Gastroesophageal sphincter (tissue), 4 donors: ENCODE measurements at regions not wholly inside any gene's neighbourhood (a gene's known extent, or its start where the extent isn't known, plus 50 kb on each side); places are given as distances from the start of the nearest gene placed in this dataset.

Source experiments
- ATAC-seq: fragments of 150-250 bp; one replicate; pipeline ENCODE4 v1.9.1; 2016; ENCODE audit warnings: mild to moderate bottlenecking, moderate library complexity
- H3K27ac ChIP-seq, 4 donors: fragments of 200-600 bp; sonication (generic) in 3 of 4; 1 replicate in 3 of 4; 2 replicates in 1 of 4; pipeline ENCODE4 v1.5.1; 2016 to 2019
- H3K27me3 ChIP-seq: fragments of 200-600 bp; sonication (generic); one replicate; pipeline ENCODE4 v1.5.1; 2019
- H3K36me3 ChIP-seq, 2 donors: fragments of 200-600 bp; sonication (generic); one replicate each; pipeline ENCODE4 v1.5.1; 2019; ENCODE audit warnings: control low read depth in 1 of 2
- H3K4me1 ChIP-seq, 3 donors: fragments of 200-600 bp; sonication (generic); 1 replicate in 2 of 3; 2 replicates in 1 of 3; pipeline ENCODE4 v1.5.1; 2016 to 2019; ENCODE audit warnings: control low read depth in 2 of 3
- H3K4me3 ChIP-seq, 2 donors: fragments of 200-600 bp; sonication (generic); one replicate each; pipeline ENCODE4 v1.5.1; 2019; ENCODE audit warnings: mild to moderate bottlenecking in 1 of 2, moderate library complexity in 1 of 2
- H3K9me3 ChIP-seq, 3 donors: fragments of 200-600 bp; sonication (generic); one replicate each; pipeline ENCODE4 v1.5.1; 2017 to 2019; ENCODE audit warnings: control low read depth in 2 of 3
- EP300 ChIP-seq: sonication (generic); formaldehyde crosslinking; IDR thresholded peaks from one replicate; pipeline ENCODE4 v1.6.1; 2017; ENCODE audit warnings: antibody characterized with exemption, mild to moderate bottlenecking
- POLR2A ChIP-seq, 2 donors: fragments of 450-650 bp; IDR thresholded peaks; one replicate each; pipeline ENCODE4 v1.6.1; 2017; ENCODE audit warnings: antibody characterized with exemption in 2 of 2, mild to moderate bottlenecking in 2 of 2, moderate library complexity in 1 of 2
- POLR2AphosphoS5 ChIP-seq: sonication (generic); formaldehyde crosslinking; IDR thresholded peaks from one replicate; pipeline ENCODE4 v1.6.1; 2017; ENCODE audit warnings: antibody characterized with exemption
- WGBS, 2 donors: methylation state at CpG; one replicate each; pipeline ENCODE4 v1.1.5; 2018; ENCODE audit warnings: low coverage in 1 of 2; 5-methylcytosine and 5-hydroxymethylcytosine counted together
- TF ChIP-seq, protein P1 (sequence below), 4 experiments: fragments of 200-600 bp in 2 of 4; fragments of 450-650 bp in 2 of 4; sonication (generic) in 1 of 4; IDR thresholded peaks; one replicate each; pipeline ENCODE4 v1.5.1; 2017 to 2019; ENCODE audit warnings: antibody characterized with exemption in 4 of 4, mild to moderate bottlenecking in 2 of 4, moderate library complexity in 2 of 4

DNA sequence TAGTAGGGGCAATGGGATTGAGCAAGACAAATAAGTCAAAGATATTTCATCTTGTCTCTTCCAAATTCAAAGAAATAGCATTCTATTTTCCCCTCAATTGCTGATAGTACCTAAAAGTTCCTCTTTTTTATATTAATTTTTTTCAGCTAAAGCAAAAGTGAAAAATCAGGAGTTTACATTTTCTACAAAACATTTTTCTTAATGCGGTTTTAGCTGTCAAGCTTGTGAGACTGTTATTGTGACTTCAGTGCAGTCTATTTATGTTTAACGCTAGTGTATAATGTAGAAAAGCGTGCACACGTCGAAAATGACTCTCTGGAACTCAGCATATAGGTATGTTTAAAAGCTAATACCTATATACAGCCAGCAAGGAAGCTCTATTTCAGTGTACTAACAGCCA lies 119.8 kb downstream of the BTBD3 start:
- no peak overlapping the region for H3K27ac ChIP-seq
- H3K9me3 ChIP-seq = no peaks in the 10 kb centered on the region
- no peak for ATAC-seq
- WGBS, 2 donors = 31 to 35% methylated on average over 5 of the region's 5 CpGs
- H3K4me3 ChIP-seq = no peak overlapping the region
- TF ChIP-seq, protein P1, sequence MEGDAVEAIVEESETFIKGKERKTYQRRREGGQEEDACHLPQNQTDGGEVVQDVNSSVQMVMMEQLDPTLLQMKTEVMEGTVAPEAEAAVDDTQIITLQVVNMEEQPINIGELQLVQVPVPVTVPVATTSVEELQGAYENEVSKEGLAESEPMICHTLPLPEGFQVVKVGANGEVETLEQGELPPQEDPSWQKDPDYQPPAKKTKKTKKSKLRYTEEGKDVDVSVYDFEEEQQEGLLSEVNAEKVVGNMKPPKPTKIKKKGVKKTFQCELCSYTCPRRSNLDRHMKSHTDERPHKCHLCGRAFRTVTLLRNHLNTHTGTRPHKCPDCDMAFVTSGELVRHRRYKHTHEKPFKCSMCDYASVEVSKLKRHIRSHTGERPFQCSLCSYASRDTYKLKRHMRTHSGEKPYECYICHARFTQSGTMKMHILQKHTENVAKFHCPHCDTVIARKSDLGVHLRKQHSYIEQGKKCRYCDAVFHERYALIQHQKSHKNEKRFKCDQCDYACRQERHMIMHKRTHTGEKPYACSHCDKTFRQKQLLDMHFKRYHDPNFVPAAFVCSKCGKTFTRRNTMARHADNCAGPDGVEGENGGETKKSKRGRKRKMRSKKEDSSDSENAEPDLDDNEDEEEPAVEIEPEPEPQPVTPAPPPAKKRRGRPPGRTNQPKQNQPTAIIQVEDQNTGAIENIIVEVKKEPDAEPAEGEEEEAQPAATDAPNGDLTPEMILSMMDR (IDR thresholded peaks at IDR 0.05) = no peak
- TF ChIP-seq EP300 (no peak), POLR2A (IDR thresholded peaks at IDR 0.05) (no peak), POLR2AphosphoS5 (no peak)
- H3K36me3 ChIP-seq = no peaks in the 10 kb centered on the region
- H3K4me1 ChIP-seq = no peaks in the 10 kb centered on the region
- H3K27me3 ChIP-seq = no peaks in the 10 kb centered on the region

DNA sequence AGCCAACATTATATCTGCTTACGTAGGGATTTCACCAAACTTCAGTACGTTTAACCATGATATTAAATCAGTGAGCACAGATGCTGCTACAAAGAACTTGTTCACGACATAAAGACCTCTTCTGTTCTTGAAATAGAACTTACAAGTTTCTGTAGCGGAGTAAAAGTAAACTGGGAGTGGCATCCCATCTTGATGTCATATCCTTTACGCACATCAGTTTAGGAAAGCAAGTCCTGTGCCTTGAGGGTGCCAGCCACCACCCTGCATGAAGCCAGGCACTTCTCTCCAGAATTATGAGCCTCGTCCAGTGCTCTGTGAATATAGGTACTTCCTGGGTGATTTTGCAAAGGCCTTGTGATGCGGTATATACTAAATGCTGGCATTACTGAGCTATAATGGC lies 122.6 kb downstream of the BTBD3 start:
- no peak for TF ChIP-seq POLR2AphosphoS5
- TF ChIP-seq, protein P1 (IDR thresholded peaks at IDR 0.05) = no peak
- Histone ChIP-seq H3K9me3 (no peaks in the 10 kb centered on the region), H3K27ac (no peak overlapping the region), H3K36me3 (no peaks in the 10 kb centered on the region), H3K4me1 (no peaks in the 10 kb centered on the region), H3K4me3 (no peak overlapping the region), H3K27me3 (no peaks in the 10 kb centered on the region)
- WGBS, 2 donors = 75 to 87% methylated on average over 6 to 7 of the region's 7 CpGs
- no peak for ATAC-seq

DNA sequence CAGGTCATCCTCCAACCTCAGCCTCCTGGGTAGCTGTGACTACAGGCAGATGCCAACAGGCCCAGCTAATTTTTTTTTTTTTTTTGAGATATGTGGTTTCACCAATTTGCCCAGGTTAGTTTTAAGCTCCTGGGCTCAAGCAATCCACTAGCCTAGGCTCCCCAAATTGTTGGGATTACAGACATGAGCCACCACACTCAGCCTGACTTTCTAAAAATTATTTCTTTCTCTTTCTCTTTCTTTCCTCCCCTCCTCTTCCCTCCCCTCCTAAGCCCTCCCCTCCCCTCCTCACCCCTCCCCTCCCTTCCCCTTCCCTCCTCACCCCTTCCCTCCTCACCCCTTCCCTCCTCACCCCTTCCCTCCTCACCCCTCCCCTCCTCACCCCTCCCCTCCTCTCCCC lies 127.3 kb downstream of the BTBD3 start:
- no peaks in the 10 kb centered on the region for H3K36me3 ChIP-seq
- ATAC-seq = no peak
- H3K4me3 ChIP-seq = no peak overlapping the region
- H3K4me1 ChIP-seq = no peaks in the 10 kb centered on the region
- no peak overlapping the region for H3K27ac ChIP-seq
- no peaks in the 10 kb centered on the region for H3K27me3 ChIP-seq
- TF ChIP-seq POLR2AphosphoS5 (no peak), POLR2A (IDR thresholded peaks at IDR 0.05) (no peak), EP300 (no peak)
- TF ChIP-seq, protein P1 (IDR thresholded peaks at IDR 0.05) = no peak
- H3K9me3 ChIP-seq = no peaks in the 10 kb centered on the region

DNA sequence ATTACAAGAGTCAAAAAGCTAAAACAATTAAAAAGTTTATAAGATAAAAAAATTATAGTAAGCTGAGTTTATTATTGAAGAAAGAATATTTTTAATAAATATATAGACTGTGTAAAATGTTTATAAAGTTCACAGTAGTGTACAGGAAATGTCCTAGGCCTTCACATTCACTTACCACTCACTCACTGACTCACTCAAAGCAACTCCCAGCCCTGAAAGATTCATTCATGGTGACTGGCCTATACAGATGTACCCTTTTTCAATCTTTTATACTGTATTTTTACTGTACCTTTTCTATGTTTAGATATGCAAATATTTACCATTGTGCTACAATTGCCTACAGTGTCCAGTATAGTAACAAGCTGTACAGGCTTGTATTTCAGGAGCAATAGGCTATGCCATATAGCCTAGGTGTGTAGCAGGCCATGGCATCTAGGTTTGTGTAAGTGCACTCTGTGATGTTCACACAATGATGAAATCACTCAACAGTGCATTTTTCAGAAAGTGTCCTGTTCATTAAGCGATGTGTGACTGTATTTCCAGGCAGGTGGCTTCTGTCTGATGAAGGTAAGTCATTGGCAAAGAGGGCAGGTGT lies 130.2 kb downstream of the BTBD3 start:
- TF ChIP-seq, protein P1 (IDR thresholded peaks at IDR 0.05) = no peak
- no peak for TF ChIP-seq POLR2A (IDR thresholded peaks at IDR 0.05)
- no peak for TF ChIP-seq EP300
- no peak for TF ChIP-seq POLR2AphosphoS5
- no peak for ATAC-seq
- Histone ChIP-seq H3K4me3 (no peak overlapping the region), H3K4me1 (no peaks in the 10 kb centered on the region), H3K9me3 (no peaks in the 10 kb centered on the region), H3K27ac (no peak overlapping the region), H3K27me3 (no peaks in the 10 kb centered on the region), H3K36me3 (no peaks in the 10 kb centered on the region)
- 91 to 100% methylated on average over 1 of the region's 1 CpG for WGBS, 2 donors

DNA sequence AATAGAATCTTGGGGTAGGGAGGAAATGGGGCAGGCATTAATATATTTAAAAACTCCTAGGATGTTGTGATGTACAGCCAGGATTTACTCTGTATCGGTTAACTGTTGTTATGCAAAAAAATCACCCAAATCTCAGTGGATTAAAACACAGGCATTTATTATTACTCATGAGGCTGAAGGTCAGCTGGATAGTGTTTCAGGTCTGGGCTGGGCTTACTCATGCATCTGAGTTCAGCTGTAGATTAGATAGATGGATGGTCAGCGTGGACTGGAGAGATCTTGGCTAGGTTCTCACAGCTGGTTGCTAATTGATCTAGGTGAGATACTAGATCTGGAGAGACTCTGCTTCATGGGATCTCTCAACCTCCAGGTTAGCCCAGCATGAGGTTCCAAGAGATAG lies 131.4 kb downstream of the BTBD3 start:
- 61 to 74% methylated on average over 2 of the region's 2 CpGs for WGBS, 2 donors
- H3K27me3 ChIP-seq = no peaks in the 10 kb centered on the region
- H3K4me3 ChIP-seq = no peak overlapping the region
- no peak for ATAC-seq
- no peaks in the 10 kb centered on the region for H3K9me3 ChIP-seq
- TF ChIP-seq POLR2AphosphoS5 (no peak), EP300 (no peak), POLR2A (IDR thresholded peaks at IDR 0.05) (no peak)
- TF ChIP-seq, protein P1 (IDR thresholded peaks at IDR 0.05) = no peak
- no peaks in the 10 kb centered on the region for H3K36me3 ChIP-seq
- H3K27ac ChIP-seq = no peak overlapping the region
- H3K4me1 ChIP-seq = no peaks in the 10 kb centered on the region
